ENCODE measurements at regions not wholly inside any gene's neighbourhood (a gene's known extent, or its start where the extent isn't known, plus 50 kb on each side); places are given as distances from the start of the nearest gene placed in this dataset.

- no peak for TF ChIP-seq THRA (CRISPR knock-in tag; IDR thresholded peaks at IDR 0.05; ENCODE audit: borderline replicate concordance)
These were observed 135.1 kb downstream of the SOCS6 start (continued) for GRCh38 chr18:70423988-70424387.

- BruUV-seq (replicated peaks) = no TSS peak
These were observed 134.3 kb downstream of the SOCS6 start for GRCh38 chr18:70423120-70423519.

More at GRCh38 chr18:70423120-70423519, 134.3 kb downstream of the SOCS6 start:
- Histone ChIP-seq H3K4me1 (ENCODE audit: insufficient read depth, low read length) (peaks cover 52% of the 10 kb centered on the region), H3K9ac (ENCODE audit: insufficient read depth, low read depth, low read length) (no peak overlapping the region), H3K27ac (ENCODE audit: extremely low read length, insufficient read depth, low read length) (no peak overlapping the region), H3K79me2 (ENCODE audit: insufficient read depth, low read length) (no peaks in the 10 kb centered on the region), H3K4me2 (ENCODE audit: low read depth, low read length) (no peak overlapping the region), H3K27me3 (ENCODE audit: control insufficient read depth in 1 of 2, insufficient read depth in 2 of 2, low read length in 2 of 2) (no peaks in the 10 kb centered on the region), H4K20me1 (ENCODE audit: insufficient read depth, low read length) (no peaks in the 10 kb centered on the region), H3K9me3 (ENCODE audit: low read length) (no peaks in the 10 kb centered on the region), H3K4me3 (replicated peaks in 1 of 3; ENCODE audit: insufficient read depth in 1 of 3, low read depth in 2 of 3, low read length in 3 of 3) (no peak overlapping the region), H2AFZ (ENCODE audit: low read length) (no peak overlapping the region), H3K36me3 (replicated peaks in 1 of 2; ENCODE audit: control insufficient read depth in 1 of 2, insufficient read depth in 2 of 2, low read length in 2 of 2) (no peaks in the 10 kb centered on the region)
- ATAC-seq = no peak
- in situ Hi-C loops (cut with HindIII; ENCODE audit: extremely low pct_ligation_motif_present, low pct_unique_long_range_greater_than_20kb) = no loop called here
- TF ChIP-seq ZNF883 (CRISPR knock-in tag; IDR thresholded peaks at IDR 0.05; ENCODE audit: not compliant biosample characterization) = no peak
- TF ChIP-seq ZNF740 (CRISPR knock-in tag; IDR thresholded peaks at IDR 0.05) = no peak
- no peak for TF ChIP-seq SMYD3 (CRISPR knock-in tag; IDR thresholded peaks at IDR 0.05)
- no peak for TF ChIP-seq ZNF557 (CRISPR knock-in tag; IDR thresholded peaks at IDR 0.05)
- TF ChIP-seq FOSL1 (CRISPR knock-in tag; IDR thresholded peaks at IDR 0.05; ENCODE audit: borderline replicate concordance) = no peak
- TF ChIP-seq CHD4 (IDR thresholded peaks at IDR 0.05; ENCODE audit: borderline replicate concordance, low read length) = no peak
- no peak for TF ChIP-seq FOXM1 (CRISPR knock-in tag; IDR thresholded peaks at IDR 0.05)
- no peak for TF ChIP-seq ZNF597 (CRISPR knock-in tag; IDR thresholded peaks at IDR 0.05)
- no peak for TF ChIP-seq RARA (CRISPR knock-in tag; IDR thresholded peaks at IDR 0.05)
- TF ChIP-seq PRDM10 (CRISPR knock-in tag; IDR thresholded peaks at IDR 0.05; ENCODE audit: low read depth) = no peak
- no peak for TF ChIP-seq POGZ (CRISPR knock-in tag; IDR thresholded peaks at IDR 0.05)
- no peak for TF ChIP-seq TBL1XR1 (IDR thresholded peaks at IDR 0.05; ENCODE audit: borderline replicate concordance, low read length, partially characterized antibody)
- TF ChIP-seq IKZF4 (CRISPR knock-in tag; IDR thresholded peaks at IDR 0.05; ENCODE audit: borderline replicate concordance, low read depth, not compliant biosample characterization) = no peak
- 84% methylated on average over 5 of the region's 5 CpGs for WGBS (ENCODE audit: low lambda C conversion rate)
- FAIRE-seq = no peak
- DNase-seq (ENCODE audit: low spot score) = no peak
- POLR2A ChIA-PET = interaction anchor here (2.0 kb wide), 1 partner anchor 42 kb away, joined by 13 read pairs; no protein-coding TSS in a partner anchor
- CTCF ChIA-PET (ENCODE audit: low intra/inter-chr PET ratio, low total read pairs) = no interaction called here
- intact Hi-C loops (cut with micrococcal nuclease; ENCODE audit: unreplicated experiment) = no loop called here

All from HepG2 (cell line).